PFSK-1 (cell line): ENCODE measurements at regions not wholly inside any gene's neighbourhood (a gene's known extent, or its start where the extent isn't known, plus 50 kb on each side); places are given as distances from the start of the nearest gene placed in this dataset.

Experiments used
- FOXP2 ChIP-seq: optimal IDR thresholded peaks from 2 replicates; pipeline ENCODE3; 2011; ENCODE audit warnings: borderline replicate concordance, control low read depth, inconsistent platforms; ENCODE audit not compliant: insufficient read depth; ENCODE audit errors: extremely low read length, extremely low read depth
- POLR2AphosphoS5 ChIP-seq: IDR thresholded peaks from 2 replicates; pipeline ENCODE4 v1.6.1; 2012; ENCODE audit warnings: low read depth, mild to moderate bottlenecking, control low read depth, low read length, moderate library complexity
- REST ChIP-seq, 2 experiments: IDR thresholded peaks; 2 replicates each; pipeline versions ENCODE4 v1.6.1 to v1.8.0; 2011 to 2012; ENCODE audit warnings: low read depth in 2 of 2, low read length in 2 of 2, control low read depth in 1 of 2, inconsistent platforms in 1 of 2, mild to moderate bottlenecking in 1 of 2, moderate library complexity in 1 of 2; ENCODE audit not compliant: insufficient read depth in 1 of 2
- SIN3A ChIP-seq: IDR thresholded peaks from 2 replicates; pipeline ENCODE4 v1.6.1; 2012; ENCODE audit warnings: mild to moderate bottlenecking, low read length, moderate library complexity, borderline replicate concordance; ENCODE audit not compliant: insufficient read depth
- TAF1 ChIP-seq: IDR thresholded peaks from 2 replicates; pipeline ENCODE4 v1.6.1; 2012; ENCODE audit warnings: low read length, control low read depth, borderline replicate concordance; ENCODE audit not compliant: insufficient read depth

- TF ChIP-seq SIN3A (no peak), REST (IDR thresholded peaks at IDR 0.05; ENCODE audit: insufficient read depth in 1 of 2, low read depth in 2 of 2, low read length in 2 of 2) (no peak), POLR2AphosphoS5 (no peak), FOXP2 (peak; percentile 99), TAF1 (no peak)
Observed at GRCh38 chr21:38985568-38986378, 180.0 kb downstream of the ETS2 start.
